ENCODE measurements at regions not wholly inside any gene's neighbourhood (a gene's known extent, or its start where the extent isn't known, plus 50 kb on each side); places are given as distances from the start of the nearest gene placed in this dataset.

- Histone ChIP-seq H3K4me1 (no peaks in the 10 kb centered on the region), H3K4me3 (no peak overlapping the region), H3K27me3 (no peaks in the 10 kb centered on the region), H3K9me3 (no peaks in the 10 kb centered on the region), H3K27ac (replicated peaks in 1 of 4) (no peak overlapping the region), H3K36me3 (no peaks in the 10 kb centered on the region)
- intact Hi-C loops (cut with DNase I): no loop called here
- 98% methylated on average over 3 of the region's 3 CpGs for WGBS
- no peak for TF ChIP-seq POLR2A (IDR thresholded peaks at IDR 0.05; ENCODE audit: low read depth)
- TF ChIP-seq, protein P1, sequence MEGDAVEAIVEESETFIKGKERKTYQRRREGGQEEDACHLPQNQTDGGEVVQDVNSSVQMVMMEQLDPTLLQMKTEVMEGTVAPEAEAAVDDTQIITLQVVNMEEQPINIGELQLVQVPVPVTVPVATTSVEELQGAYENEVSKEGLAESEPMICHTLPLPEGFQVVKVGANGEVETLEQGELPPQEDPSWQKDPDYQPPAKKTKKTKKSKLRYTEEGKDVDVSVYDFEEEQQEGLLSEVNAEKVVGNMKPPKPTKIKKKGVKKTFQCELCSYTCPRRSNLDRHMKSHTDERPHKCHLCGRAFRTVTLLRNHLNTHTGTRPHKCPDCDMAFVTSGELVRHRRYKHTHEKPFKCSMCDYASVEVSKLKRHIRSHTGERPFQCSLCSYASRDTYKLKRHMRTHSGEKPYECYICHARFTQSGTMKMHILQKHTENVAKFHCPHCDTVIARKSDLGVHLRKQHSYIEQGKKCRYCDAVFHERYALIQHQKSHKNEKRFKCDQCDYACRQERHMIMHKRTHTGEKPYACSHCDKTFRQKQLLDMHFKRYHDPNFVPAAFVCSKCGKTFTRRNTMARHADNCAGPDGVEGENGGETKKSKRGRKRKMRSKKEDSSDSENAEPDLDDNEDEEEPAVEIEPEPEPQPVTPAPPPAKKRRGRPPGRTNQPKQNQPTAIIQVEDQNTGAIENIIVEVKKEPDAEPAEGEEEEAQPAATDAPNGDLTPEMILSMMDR (IDR thresholded peaks at IDR 0.05): no peak
- TF ChIP-seq POLR2AphosphoS5 (IDR thresholded peaks at IDR 0.05): no peak
- TF ChIP-seq EP300 (IDR thresholded peaks at IDR 0.05): no peak
- DNase-seq (ENCODE audit: extremely low spot score): no peak
These were observed 551.2 kb downstream of the EFNB2 start for GRCh38 chr13:105984236-105984635.

DNA sequence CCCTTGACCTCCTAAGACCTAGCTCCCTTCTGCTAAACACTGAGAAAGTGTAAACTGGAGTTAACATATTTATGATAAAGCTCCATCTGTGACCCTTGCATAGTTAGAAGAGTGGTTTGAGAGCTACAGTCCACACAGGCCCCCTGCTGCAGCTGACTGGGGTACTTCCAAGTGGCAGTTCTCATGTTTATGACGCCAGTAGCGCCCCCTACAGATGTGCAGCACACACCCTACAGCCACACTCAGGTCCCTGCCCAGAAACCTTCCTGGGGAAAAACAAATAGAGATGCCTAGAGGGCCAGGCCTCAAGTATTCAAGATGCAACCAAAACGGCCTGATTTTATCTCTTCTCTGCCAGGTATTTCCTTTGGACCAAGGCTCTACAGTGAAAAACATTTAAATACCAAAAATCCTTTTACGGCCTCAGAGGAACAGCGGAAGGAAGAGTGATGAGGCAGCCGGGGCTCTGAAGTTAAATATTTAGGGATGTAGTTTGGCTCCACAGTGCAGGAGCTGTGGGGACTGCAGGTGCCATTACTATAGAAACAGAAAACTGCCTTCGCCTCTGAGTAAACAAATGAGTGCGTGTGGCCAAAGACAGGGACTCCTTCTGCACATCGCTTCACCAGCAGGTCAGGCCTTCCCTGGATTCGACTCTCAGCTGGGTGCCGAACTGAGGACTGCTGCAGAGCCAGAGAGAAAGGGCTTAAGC is 553.1 kb downstream of the EFNB2 start:
- TF ChIP-seq, protein P1 (IDR thresholded peaks at IDR 0.05): no peak
- TF ChIP-seq POLR2A (IDR thresholded peaks at IDR 0.05; ENCODE audit: low read depth) (no peak), EP300 (IDR thresholded peaks at IDR 0.05) (no peak), POLR2AphosphoS5 (IDR thresholded peaks at IDR 0.05) (no peak)
- H3K27ac ChIP-seq (replicated peaks in 1 of 4): no peak overlapping the region
- intact Hi-C loops (cut with DNase I): no loop called here
- no peaks in the 10 kb centered on the region for H3K36me3 ChIP-seq
- WGBS: 80% methylated on average over 11 of the region's 11 CpGs
- H3K4me3 ChIP-seq: no peak overlapping the region
- no peaks in the 10 kb centered on the region for H3K27me3 ChIP-seq
- H3K4me1 ChIP-seq: no peaks in the 10 kb centered on the region
- H3K9me3 ChIP-seq: no peaks in the 10 kb centered on the region
- DNase-seq (ENCODE audit: extremely low spot score): peak; percentile 66

DNA sequence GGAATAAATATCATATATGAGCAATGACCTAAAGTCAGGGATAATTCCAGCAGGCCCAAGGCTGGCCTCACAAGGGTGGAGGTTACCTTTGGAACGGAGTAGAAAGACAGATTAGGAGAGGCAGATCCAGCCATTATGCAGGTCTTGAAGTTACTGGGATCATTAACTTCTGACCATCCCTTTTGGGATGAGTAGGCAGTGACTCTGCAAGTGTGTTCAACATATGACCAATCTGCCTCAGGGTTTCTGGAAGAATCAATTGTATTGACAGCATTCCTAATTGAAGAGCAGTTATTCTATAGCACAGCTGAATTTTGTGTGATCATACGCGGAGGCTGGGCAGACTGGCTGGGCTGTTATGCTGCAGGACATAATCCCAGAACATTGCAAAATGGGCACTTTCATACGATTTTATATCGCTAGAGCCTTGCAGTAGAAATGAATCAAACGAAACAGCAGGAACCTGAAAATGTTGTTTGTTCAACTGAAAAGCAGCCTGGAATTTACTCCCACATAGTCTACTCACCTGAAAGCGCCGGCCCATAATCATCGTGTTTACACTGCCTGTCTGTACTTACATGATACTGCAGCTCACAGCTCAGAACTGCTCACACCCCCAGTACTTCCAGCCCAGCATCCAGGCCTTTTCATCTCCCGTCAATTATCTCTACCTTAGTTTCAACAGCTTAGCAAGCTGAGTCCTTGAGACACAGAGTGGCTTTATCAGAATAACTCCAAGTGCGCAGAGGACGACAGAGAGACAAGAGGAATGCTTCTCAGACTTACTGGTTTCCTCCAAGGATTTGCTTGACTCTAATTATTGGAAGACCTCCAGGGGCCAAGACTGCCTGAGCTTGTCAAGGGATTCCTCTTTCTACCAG is 556.1 kb downstream of the EFNB2 start:
- Histone ChIP-seq H3K9me3 (no peaks in the 10 kb centered on the region), H3K27ac (replicated peaks in 1 of 4) (no peak overlapping the region), H3K4me3 (no peak overlapping the region), H3K36me3 (no peaks in the 10 kb centered on the region), H3K4me1 (no peaks in the 10 kb centered on the region), H3K27me3 (no peaks in the 10 kb centered on the region)
- intact Hi-C loops (cut with DNase I): no loop called here
- DNase-seq (ENCODE audit: extremely low spot score): peak; percentile 66
- 82% methylated on average over 12 of the region's 12 CpGs for WGBS
- TF ChIP-seq, protein P1 (IDR thresholded peaks at IDR 0.05): no peak
- TF ChIP-seq EP300 (IDR thresholded peaks at IDR 0.05) (no peak), POLR2AphosphoS5 (IDR thresholded peaks at IDR 0.05) (no peak), POLR2A (IDR thresholded peaks at IDR 0.05; ENCODE audit: low read depth) (no peak)

DNA sequence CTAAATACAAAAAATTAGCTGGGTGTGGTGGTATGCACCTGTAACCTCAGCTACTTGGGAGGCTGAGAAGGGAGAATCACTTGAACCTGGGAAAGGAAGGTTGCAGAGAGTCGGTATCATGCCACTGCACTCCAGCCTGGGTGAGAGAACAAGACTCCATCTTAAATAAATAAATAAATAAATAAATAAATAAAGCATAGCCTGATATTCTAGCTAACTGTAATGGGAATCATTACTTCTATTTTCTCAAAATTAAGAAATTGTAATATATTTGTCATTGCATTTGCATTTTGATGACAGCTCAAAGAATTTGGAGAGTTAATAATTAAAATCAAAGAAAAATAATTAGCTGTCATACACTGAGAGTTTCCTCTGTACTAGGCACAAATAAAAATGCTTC is 561.1 kb downstream of the EFNB2 start:
- Histone ChIP-seq H3K4me3 (no peak overlapping the region), H3K9me3 (no peaks in the 10 kb centered on the region), H3K27me3 (no peaks in the 10 kb centered on the region), H3K4me1 (no peaks in the 10 kb centered on the region), H3K36me3 (no peaks in the 10 kb centered on the region), H3K27ac (replicated peaks in 1 of 4) (no peak overlapping the region)
- DNase-seq (ENCODE audit: extremely low spot score): no peak
- WGBS: 81% methylated on average over 1 of the region's 1 CpG
- intact Hi-C loops (cut with DNase I): no loop called here
- TF ChIP-seq, protein P1 (IDR thresholded peaks at IDR 0.05): no peak
- no peak for TF ChIP-seq POLR2A (IDR thresholded peaks at IDR 0.05; ENCODE audit: low read depth)
- TF ChIP-seq POLR2AphosphoS5 (IDR thresholded peaks at IDR 0.05): no peak
- no peak for TF ChIP-seq EP300 (IDR thresholded peaks at IDR 0.05)

Data from esophagus muscularis mucosa (tissue), 4 donors.